Stomach (tissue), 4 donors: ENCODE measurements at regions not wholly inside any gene's neighbourhood (a gene's known extent, or its start where the extent isn't known, plus 50 kb on each side); places are given as distances from the start of the nearest gene placed in this dataset.

Experiments
- EP300 ChIP-seq: sonication (generic); formaldehyde crosslinking; IDR thresholded peaks from one replicate; pipeline ENCODE4 v1.6.1; 2017; ENCODE audit warnings: antibody characterized with exemption
- POLR2A ChIP-seq, 4 donors: fragments of 450-650 bp; IDR thresholded peaks; one replicate each; pipeline ENCODE4 v1.6.1; 2016; ENCODE audit warnings: antibody characterized with exemption in 4 of 4, control low read depth in 2 of 4, mild to moderate bottlenecking in 1 of 4, moderate library complexity in 1 of 4
- POLR2AphosphoS5 ChIP-seq, 3 donors: sonication (generic); formaldehyde crosslinking; IDR thresholded peaks; one replicate each; pipeline ENCODE4 v1.6.1; 2016; ENCODE audit warnings: antibody characterized with exemption in 3 of 3
- TF ChIP-seq, protein P1 (sequence below), 7 experiments: fragments of 450-650 bp in 4 of 7; fragments of 200-600 bp in 3 of 7; sonication (generic) in 3 of 7; IDR thresholded peaks; one replicate each; pipeline ENCODE4 v1.5.1; 2016 to 2019; ENCODE audit warnings: antibody characterized with exemption in 7 of 7, control low read depth in 2 of 7, mild to moderate bottlenecking in 1 of 7

DNA sequence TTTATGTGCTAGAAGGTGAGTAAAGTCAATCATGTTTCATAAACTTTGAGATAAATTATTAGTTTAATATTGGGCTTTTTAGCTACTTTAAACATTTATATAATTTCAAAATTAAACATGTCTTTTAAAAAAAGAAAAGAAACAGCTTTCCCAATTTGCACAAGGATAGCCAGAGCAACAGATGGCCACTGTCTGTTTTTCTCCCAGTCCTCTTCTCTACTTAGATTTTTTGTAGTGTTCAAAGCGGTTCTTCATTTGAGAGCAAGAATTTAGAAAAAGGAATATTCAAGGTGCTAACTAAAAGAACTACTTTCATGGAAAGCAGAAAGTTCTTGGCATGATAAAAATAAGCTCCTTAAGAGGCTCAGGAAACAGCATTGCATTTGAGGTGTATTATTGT lies 128.3 kb upstream of the MIR17HG start:
- TF ChIP-seq, protein P1, sequence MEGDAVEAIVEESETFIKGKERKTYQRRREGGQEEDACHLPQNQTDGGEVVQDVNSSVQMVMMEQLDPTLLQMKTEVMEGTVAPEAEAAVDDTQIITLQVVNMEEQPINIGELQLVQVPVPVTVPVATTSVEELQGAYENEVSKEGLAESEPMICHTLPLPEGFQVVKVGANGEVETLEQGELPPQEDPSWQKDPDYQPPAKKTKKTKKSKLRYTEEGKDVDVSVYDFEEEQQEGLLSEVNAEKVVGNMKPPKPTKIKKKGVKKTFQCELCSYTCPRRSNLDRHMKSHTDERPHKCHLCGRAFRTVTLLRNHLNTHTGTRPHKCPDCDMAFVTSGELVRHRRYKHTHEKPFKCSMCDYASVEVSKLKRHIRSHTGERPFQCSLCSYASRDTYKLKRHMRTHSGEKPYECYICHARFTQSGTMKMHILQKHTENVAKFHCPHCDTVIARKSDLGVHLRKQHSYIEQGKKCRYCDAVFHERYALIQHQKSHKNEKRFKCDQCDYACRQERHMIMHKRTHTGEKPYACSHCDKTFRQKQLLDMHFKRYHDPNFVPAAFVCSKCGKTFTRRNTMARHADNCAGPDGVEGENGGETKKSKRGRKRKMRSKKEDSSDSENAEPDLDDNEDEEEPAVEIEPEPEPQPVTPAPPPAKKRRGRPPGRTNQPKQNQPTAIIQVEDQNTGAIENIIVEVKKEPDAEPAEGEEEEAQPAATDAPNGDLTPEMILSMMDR (IDR thresholded peaks at IDR 0.05): no peak
- TF ChIP-seq POLR2A (IDR thresholded peaks at IDR 0.05): no peak
- no peak for TF ChIP-seq POLR2AphosphoS5 (IDR thresholded peaks at IDR 0.05)
- no peak for TF ChIP-seq EP300
